PFSK-1 (cell line): ENCODE measurements at regions not wholly inside any gene's neighbourhood (a gene's known extent, or its start where the extent isn't known, plus 50 kb on each side); places are given as distances from the start of the nearest gene placed in this dataset.

Experiments used
- FOXP2 ChIP-seq: optimal IDR thresholded peaks from 2 replicates; pipeline ENCODE3; 2011; ENCODE audit warnings: borderline replicate concordance, control low read depth, inconsistent platforms; ENCODE audit not compliant: insufficient read depth; ENCODE audit errors: extremely low read length, extremely low read depth
- POLR2AphosphoS5 ChIP-seq: IDR thresholded peaks from 2 replicates; pipeline ENCODE4 v1.6.1; 2012; ENCODE audit warnings: low read depth, mild to moderate bottlenecking, control low read depth, low read length, moderate library complexity
- REST ChIP-seq, 2 experiments: IDR thresholded peaks; 2 replicates each; pipeline versions ENCODE4 v1.6.1 to v1.8.0; 2011 to 2012; ENCODE audit warnings: low read depth in 2 of 2, low read length in 2 of 2, control low read depth in 1 of 2, inconsistent platforms in 1 of 2, mild to moderate bottlenecking in 1 of 2, moderate library complexity in 1 of 2; ENCODE audit not compliant: insufficient read depth in 1 of 2
- SIN3A ChIP-seq: IDR thresholded peaks from 2 replicates; pipeline ENCODE4 v1.6.1; 2012; ENCODE audit warnings: mild to moderate bottlenecking, low read length, moderate library complexity, borderline replicate concordance; ENCODE audit not compliant: insufficient read depth
- TAF1 ChIP-seq: IDR thresholded peaks from 2 replicates; pipeline ENCODE4 v1.6.1; 2012; ENCODE audit warnings: low read length, control low read depth, borderline replicate concordance; ENCODE audit not compliant: insufficient read depth

- TF ChIP-seq POLR2AphosphoS5 (no peak), REST (IDR thresholded peaks at IDR 0.05; ENCODE audit: insufficient read depth in 1 of 2, low read depth in 2 of 2, low read length in 2 of 2) (no peak), FOXP2 (no peak), TAF1 (no peak), SIN3A (no peak)
Measured at GRCh38 chr20:26209171-26209941, 512.7 kb upstream of the ZNF337 start.
